ENCODE measurements at regions not wholly inside any gene's neighbourhood (a gene's known extent, or its start where the extent isn't known, plus 50 kb on each side); places are given as distances from the start of the nearest gene placed in this dataset.

- no peak for TF ChIP-seq CTCF (IDR thresholded peaks at IDR 0.05; ENCODE audit: insufficient read depth, low read length, poor library complexity, severe bottlenecking)
- no peak for TF ChIP-seq EZH2phosphoT487 (conservative IDR thresholded peaks at IDR 0.05; ENCODE audit: low read length)
Measured at GRCh38 chr5:109630093-109630492, 59.6 kb upstream of the MAN2A1 start.

Measured in SU-DHL-6 (cell line).